ENCODE measurements at regions not wholly inside any gene's neighbourhood (a gene's known extent, or its start where the extent isn't known, plus 50 kb on each side); places are given as distances from the start of the nearest gene placed in this dataset.

GRCh38 chrX:113833096-113834055 lies 750.5 kb upstream of the HTR2C start:
- DNase-seq (ENCODE audit: low read depth), result no peak
- TF ChIP-seq, protein P1, sequence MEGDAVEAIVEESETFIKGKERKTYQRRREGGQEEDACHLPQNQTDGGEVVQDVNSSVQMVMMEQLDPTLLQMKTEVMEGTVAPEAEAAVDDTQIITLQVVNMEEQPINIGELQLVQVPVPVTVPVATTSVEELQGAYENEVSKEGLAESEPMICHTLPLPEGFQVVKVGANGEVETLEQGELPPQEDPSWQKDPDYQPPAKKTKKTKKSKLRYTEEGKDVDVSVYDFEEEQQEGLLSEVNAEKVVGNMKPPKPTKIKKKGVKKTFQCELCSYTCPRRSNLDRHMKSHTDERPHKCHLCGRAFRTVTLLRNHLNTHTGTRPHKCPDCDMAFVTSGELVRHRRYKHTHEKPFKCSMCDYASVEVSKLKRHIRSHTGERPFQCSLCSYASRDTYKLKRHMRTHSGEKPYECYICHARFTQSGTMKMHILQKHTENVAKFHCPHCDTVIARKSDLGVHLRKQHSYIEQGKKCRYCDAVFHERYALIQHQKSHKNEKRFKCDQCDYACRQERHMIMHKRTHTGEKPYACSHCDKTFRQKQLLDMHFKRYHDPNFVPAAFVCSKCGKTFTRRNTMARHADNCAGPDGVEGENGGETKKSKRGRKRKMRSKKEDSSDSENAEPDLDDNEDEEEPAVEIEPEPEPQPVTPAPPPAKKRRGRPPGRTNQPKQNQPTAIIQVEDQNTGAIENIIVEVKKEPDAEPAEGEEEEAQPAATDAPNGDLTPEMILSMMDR (IDR thresholded peaks at IDR 0.05; ENCODE audit: insufficient read depth, low read depth, low read length, missing control alignments), result no peak
- H3K4me3 ChIP-seq (ENCODE audit: low read depth, low read length), result no peak overlapping the region

DNA sequence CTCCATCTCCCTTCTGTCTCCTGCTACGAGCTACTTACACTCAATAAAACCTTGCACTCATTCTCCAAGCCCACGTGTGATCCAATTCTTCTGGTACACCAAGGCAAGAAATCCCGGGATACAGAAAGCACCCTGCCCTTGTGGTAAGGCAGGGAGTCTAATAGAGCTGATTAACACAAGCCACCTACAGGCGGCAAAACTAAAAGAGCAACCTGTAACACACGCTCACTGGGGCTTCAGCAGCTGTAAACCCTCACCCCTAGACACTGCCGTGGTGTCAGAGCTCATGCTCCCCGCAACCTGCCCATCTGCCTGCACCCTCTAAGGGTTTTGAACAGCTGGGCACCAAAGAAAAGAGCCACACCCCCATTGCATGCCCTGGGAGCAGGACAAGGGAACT lies 755.4 kb upstream of the HTR2C start:
- TF ChIP-seq, protein P1 (IDR thresholded peaks at IDR 0.05; ENCODE audit: insufficient read depth, low read depth, low read length, missing control alignments), result no peak
- no peak overlapping the region for H3K4me3 ChIP-seq (ENCODE audit: low read depth, low read length)
- peak; percentile 3 for DNase-seq (ENCODE audit: low read depth)

DNA sequence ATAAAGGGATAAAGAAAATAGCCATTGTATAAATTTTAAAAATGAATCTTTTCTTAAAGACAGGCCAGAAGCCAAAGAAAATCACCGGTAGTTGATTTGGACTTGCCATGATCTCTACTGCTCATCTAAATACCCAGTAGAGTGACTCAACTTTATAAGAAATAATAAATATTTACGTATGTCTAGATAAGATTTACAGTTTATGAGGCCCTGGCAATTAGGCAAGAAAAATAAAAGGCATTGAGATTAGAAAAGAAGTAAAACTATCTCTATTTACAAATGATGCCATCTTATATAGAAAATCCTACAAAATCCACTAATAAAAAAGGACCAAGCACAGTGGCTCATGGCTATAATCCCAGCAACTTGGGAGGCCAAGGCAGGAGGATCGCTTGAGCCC lies 765.5 kb upstream of the HTR2C start:
- no peak overlapping the region for H3K4me3 ChIP-seq (ENCODE audit: low read depth, low read length)
- DNase-seq (ENCODE audit: low read depth), result no peak
- TF ChIP-seq, protein P1 (IDR thresholded peaks at IDR 0.05; ENCODE audit: insufficient read depth, low read depth, low read length, missing control alignments), result no peak

- H3K4me3 ChIP-seq (ENCODE audit: low read depth, low read length), result no peak overlapping the region
- TF ChIP-seq, protein P1 (IDR thresholded peaks at IDR 0.05; ENCODE audit: insufficient read depth, low read depth, low read length, missing control alignments), result no peak
- no peak for DNase-seq (ENCODE audit: low read depth)
Observed at GRCh38 chrX:113804819-113805218, 779.1 kb upstream of the HTR2C start.

DNA sequence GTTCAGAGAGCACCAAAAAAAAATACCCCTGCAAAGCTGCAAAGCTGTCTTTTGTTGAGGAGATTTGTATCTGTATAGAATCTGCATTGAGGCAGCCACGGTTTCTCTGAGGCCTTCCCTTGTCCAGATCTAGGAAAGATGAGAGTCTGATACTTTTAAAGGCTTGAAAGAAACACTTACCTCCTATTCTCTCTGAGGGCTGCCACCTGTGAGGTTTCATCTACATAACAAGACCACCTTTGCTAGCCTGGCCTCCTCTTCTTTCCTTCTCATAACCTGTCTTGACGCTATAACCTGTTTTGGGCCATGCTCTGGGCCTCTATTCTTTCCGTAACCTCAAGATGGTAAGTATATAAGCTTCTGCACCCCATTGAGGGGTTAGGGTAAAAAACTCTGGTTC lies 779.6 kb upstream of the HTR2C start:
- TF ChIP-seq, protein P1 (IDR thresholded peaks at IDR 0.05; ENCODE audit: insufficient read depth, low read depth, low read length, missing control alignments), result no peak
- H3K4me3 ChIP-seq (ENCODE audit: low read depth, low read length), result no peak overlapping the region

DNA sequence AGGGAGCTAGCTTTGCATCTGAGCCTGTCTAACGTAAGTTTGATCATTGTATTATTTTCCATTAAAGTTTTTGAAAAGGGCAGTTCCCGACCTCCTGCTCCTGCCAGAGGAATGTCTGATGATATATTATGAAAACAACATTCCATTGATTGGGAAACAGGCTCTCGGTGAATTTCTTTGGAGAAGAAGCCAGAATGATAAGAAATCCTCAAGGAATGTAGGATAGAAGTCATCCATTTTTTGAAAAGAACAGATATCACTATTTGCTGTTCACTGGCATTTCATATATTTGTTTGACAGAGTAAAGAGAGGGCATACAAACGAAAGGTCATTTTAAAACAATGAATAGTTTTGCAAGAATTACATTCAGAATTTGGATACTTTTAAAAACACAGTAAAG lies 781.0 kb upstream of the HTR2C start:
- TF ChIP-seq, protein P1 (IDR thresholded peaks at IDR 0.05; ENCODE audit: insufficient read depth, low read depth, low read length, missing control alignments), result no peak
- no peak overlapping the region for H3K4me3 ChIP-seq (ENCODE audit: low read depth, low read length)
- DNase-seq (ENCODE audit: low read depth), result no peak

More for the DNA sequence above, 779.6 kb upstream of the HTR2C start:
- DNase-seq (ENCODE audit: low read depth), result no peak
